ENCODE measurements at regions not wholly inside any gene's neighbourhood (a gene's known extent, or its start where the extent isn't known, plus 50 kb on each side); places are given as distances from the start of the nearest gene placed in this dataset.

GRCh38 chr3:69560116-69560515 lies 174.2 kb upstream of the FRMD4B start:
- Histone ChIP-seq H3K4me2 (replicated peaks; ENCODE audit: extremely low read depth, low read length, poor library complexity, severe bottlenecking) (peak overlapping the region; percentile 23), H2AFZ (ENCODE audit: insufficient read depth, low read depth, low read length, poor library complexity, severe bottlenecking) (no peak overlapping the region), H3K27me3 (ENCODE audit: control insufficient read depth in 2 of 2, insufficient read depth in 2 of 2, low read length in 2 of 2) (no peaks in the 10 kb centered on the region), H3K79me2 (ENCODE audit: insufficient read depth, low read length) (no peaks in the 10 kb centered on the region), H3K9ac (ENCODE audit: insufficient read depth, low read length, poor library complexity, severe bottlenecking) (no peak overlapping the region), H3K4me1 (ENCODE audit: control insufficient read depth in 1 of 2, insufficient read depth in 2 of 2, low read length in 2 of 2) (peaks cover 38 to 47% of the 10 kb centered on the region in 2 donors), H4K20me1 (ENCODE audit: insufficient read depth, low read length) (no peaks in the 10 kb centered on the region), H3K4me3 (replicated peaks in 1 of 3; ENCODE audit: low read depth in 2 of 3, low read length in 3 of 3) (no peak overlapping the region), H3K27ac (ENCODE audit: low read depth in 1 of 2, low read length in 2 of 2) (peak overlapping the region in 1 of 2 donors; percentile 51), H3K36me3 (replicated peaks in 1 of 2; ENCODE audit: control insufficient read depth in 1 of 2, insufficient read depth in 2 of 2, low read length in 2 of 2) (no peaks in the 10 kb centered on the region), H3K9me3 (replicated peaks in 1 of 2; ENCODE audit: control insufficient read depth in 1 of 2, insufficient read depth in 1 of 2, low read length in 2 of 2) (no peaks in the 10 kb centered on the region)
- peak in 1 of 3 donors; percentile 32 for DNase-seq
- peak overlapping the region; percentile 66 to 93 (median 89) for H3K27ac Mint-ChIP-seq
- no CpG with 5 or more reads among the region's 4 CpGs for WGBS (ENCODE audit: insufficient coverage)
- no peaks in the 10 kb centered on the region for H3K36me3 Mint-ChIP-seq
- TF ChIP-seq CTCF (IDR thresholded peaks at IDR 0.05), result no peak
- peaks cover 48% of the 10 kb centered on the region for H3K4me1 Mint-ChIP-seq
- H3K27me3 Mint-ChIP-seq (ENCODE audit: low read depth in 3 of 3), result peaks cover 0 to 1% (median under 1%) of the 10 kb centered on the region in 3 donors
- H3K4me3 Mint-ChIP-seq, result peak overlapping the region; percentile 47 to 57
- intact Hi-C loops (cut with micrococcal nuclease), result no loop called here
- no peaks in the 10 kb centered on the region for H3K9me3 Mint-ChIP-seq

- Mint-ChIP-seq H3K27ac (peak overlapping the region; percentile 11 to 87 (median 82)), H3K9me3 (no peaks in the 10 kb centered on the region), H3K36me3 (no peaks in the 10 kb centered on the region), H3K4me3 (no peak overlapping the region), H3K4me1 (peaks cover 44% of the 10 kb centered on the region), H3K27me3 (ENCODE audit: low read depth in 3 of 3) (peaks cover 0 to 1% (median 1%) of the 10 kb centered on the region in 3 donors)
- no CpG with 5 or more reads among the region's 2 CpGs for WGBS (ENCODE audit: insufficient coverage)
- Histone ChIP-seq H3K9ac (ENCODE audit: insufficient read depth, low read length, poor library complexity, severe bottlenecking) (no peak overlapping the region), H2AFZ (ENCODE audit: insufficient read depth, low read depth, low read length, poor library complexity, severe bottlenecking) (peak overlapping the region; percentile 22), H3K4me1 (ENCODE audit: control insufficient read depth in 1 of 2, insufficient read depth in 2 of 2, low read length in 2 of 2) (peaks cover 34 to 42% of the 10 kb centered on the region in 2 donors), H3K27ac (ENCODE audit: low read depth in 1 of 2, low read length in 2 of 2) (peak overlapping the region in 1 of 2 donors; percentile 72), H3K9me3 (replicated peaks in 1 of 2; ENCODE audit: control insufficient read depth in 1 of 2, insufficient read depth in 1 of 2, low read length in 2 of 2) (no peaks in the 10 kb centered on the region), H3K4me2 (replicated peaks; ENCODE audit: extremely low read depth, low read length, poor library complexity, severe bottlenecking) (peak overlapping the region; percentile 29), H4K20me1 (ENCODE audit: insufficient read depth, low read length) (no peaks in the 10 kb centered on the region), H3K79me2 (ENCODE audit: insufficient read depth, low read length) (no peaks in the 10 kb centered on the region), H3K4me3 (replicated peaks in 1 of 3; ENCODE audit: low read depth in 2 of 3, low read length in 3 of 3) (peak overlapping the region in 1 of 3 experiments; percentile 21), H3K27me3 (ENCODE audit: control insufficient read depth in 2 of 2, insufficient read depth in 2 of 2, low read length in 2 of 2) (no peaks in the 10 kb centered on the region), H3K36me3 (replicated peaks in 1 of 2; ENCODE audit: control insufficient read depth in 1 of 2, insufficient read depth in 2 of 2, low read length in 2 of 2) (no peaks in the 10 kb centered on the region)
- peak; percentile 70 to 82 (median 77) for DNase-seq
- no peak for TF ChIP-seq CTCF (IDR thresholded peaks at IDR 0.05)
- intact Hi-C loops (cut with micrococcal nuclease), result no loop called here
These were observed 173.0 kb upstream of the FRMD4B start for GRCh38 chr3:69558912-69559311.

All from CD14-positive monocyte (primary cell).